SK-N-SH treated with all-trans-retinoic acid at 6 μM for 48 hours (cell line): ENCODE measurements at regions not wholly inside any gene's neighbourhood (a gene's known extent, or its start where the extent isn't known, plus 50 kb on each side); places are given as distances from the start of the nearest gene placed in this dataset.

ENCODE experiments used
- ATAC-seq: fragments of 200-7000 bp; cut with Tn5 transposase; 3 replicates; pipeline ENCODE4 v1.9.1; 2020; ENCODE audit warnings: mild to moderate bottlenecking, moderate library complexity
- ARNTL ChIP-seq: fragments of 450-650 bp; formaldehyde crosslinking; IDR thresholded peaks from 2 replicates; pipeline ENCODE4 v1.5.0; 2020; ENCODE audit warnings: low read depth, mild to moderate bottlenecking, moderate library complexity, borderline replicate concordance
- BACH2 ChIP-seq: fragments of 250-450 bp; sonication (Bioruptor Pico); IDR thresholded peaks from 2 replicates; pipeline ENCODE4 v1.9.0; 2021; ENCODE audit warnings: mild to moderate bottlenecking, borderline replicate concordance
- CREB5 ChIP-seq: fragments of 250-450 bp; sonication (Bioruptor Pico); IDR thresholded peaks from 2 replicates; pipeline ENCODE4 v1.5.1; 2020; ENCODE audit warnings: low read depth, mild to moderate bottlenecking, moderate library complexity
- CSDC2 ChIP-seq: fragments of 250-450 bp; sonication (Bioruptor Pico); IDR thresholded peaks from 2 replicates; pipeline ENCODE4 v1.5.0; 2020; ENCODE audit warnings: mild to moderate bottlenecking, moderate library complexity
- GLIS3 ChIP-seq: fragments of 250-450 bp; sonication (Bioruptor Pico); IDR thresholded peaks from 2 replicates; pipeline ENCODE4 v1.5.0; 2020; ENCODE audit warnings: mild to moderate bottlenecking, moderate library complexity
- OSR1 ChIP-seq: fragments of 250-450 bp; sonication (Bioruptor Pico); IDR thresholded peaks from 2 replicates; pipeline ENCODE4 v1.8.0; 2022; ENCODE audit warnings: moderate library complexity, mild to moderate bottlenecking, inconsistent platforms
- PATZ1 ChIP-seq: fragments of 250-450 bp; sonication (Bioruptor Pico); IDR thresholded peaks from 2 replicates; pipeline ENCODE4 v1.8.0; 2020; ENCODE audit warnings: mild to moderate bottlenecking, moderate library complexity, borderline replicate concordance
- POU6F1 ChIP-seq: fragments of 250-450 bp; sonication (Bioruptor Pico); IDR thresholded peaks from 2 replicates; pipeline ENCODE4 v1.8.0; 2021; ENCODE audit warnings: low read depth, mild to moderate bottlenecking, moderate library complexity, borderline replicate concordance
- PPARA ChIP-seq: fragments of 250-450 bp; sonication (Bioruptor Pico); IDR thresholded peaks from 2 replicates; pipeline ENCODE4 v1.5.0; 2020; ENCODE audit warnings: mild to moderate bottlenecking, borderline replicate concordance
- RARB ChIP-seq: fragments of 250-450 bp; sonication (Bioruptor Pico); IDR thresholded peaks from 2 replicates; pipeline ENCODE4 v1.8.0; 2021; ENCODE audit warnings: mild to moderate bottlenecking, moderate library complexity
- SNAI2 ChIP-seq: fragments of 250-450 bp; sonication (Bioruptor Pico); IDR thresholded peaks from 2 replicates; pipeline ENCODE4 v1.5.0; 2020; ENCODE audit warnings: mild to moderate bottlenecking, moderate library complexity
- TCF4 ChIP-seq: fragments of 250-450 bp; sonication (Bioruptor Pico); IDR thresholded peaks from 2 replicates; pipeline ENCODE4 v1.8.0; 2021; ENCODE audit warnings: mild to moderate bottlenecking, moderate library complexity, borderline replicate concordance
- TOX ChIP-seq: fragments of 250-450 bp; sonication (Bioruptor Pico); IDR thresholded peaks from 2 replicates; pipeline ENCODE4 v1.8.0; 2021; ENCODE audit warnings: mild to moderate bottlenecking, moderate library complexity, borderline replicate concordance
- ZC3H10 ChIP-seq: fragments of 250-450 bp; sonication (Bioruptor Pico); IDR thresholded peaks from 2 replicates; pipeline ENCODE4 v1.5.1; 2021; ENCODE audit warnings: mild to moderate bottlenecking, moderate library complexity
- ZFP30 ChIP-seq: fragments of 450-650 bp; formaldehyde crosslinking; IDR thresholded peaks from 2 replicates; pipeline ENCODE4 v1.5.0; 2022; ENCODE audit warnings: mild to moderate bottlenecking, moderate library complexity
- ZNF565 ChIP-seq: fragments of 450-650 bp; formaldehyde crosslinking; conservative IDR thresholded peaks from 2 replicates; pipeline ENCODE4 v1.5.0; 2020; ENCODE audit warnings: low read depth, mild to moderate bottlenecking, moderate library complexity
- ZNF70 ChIP-seq: fragments of 450-650 bp; formaldehyde crosslinking; IDR thresholded peaks from 2 replicates; pipeline ENCODE4 v1.5.0; 2020; ENCODE audit warnings: mild to moderate bottlenecking, moderate library complexity
- ZNF8 ChIP-seq: fragments of 450-650 bp; formaldehyde crosslinking; IDR thresholded peaks from 2 replicates; pipeline ENCODE4 v1.5.0; 2020; ENCODE audit warnings: mild to moderate bottlenecking, moderate library complexity
- TF ChIP-seq, protein P1 (sequence below): fragments of 250-450 bp; sonication (Bioruptor Pico); IDR thresholded peaks from 2 replicates; pipeline ENCODE4 v1.5.0; 2020; ENCODE audit warnings: mild to moderate bottlenecking, moderate library complexity

DNA sequence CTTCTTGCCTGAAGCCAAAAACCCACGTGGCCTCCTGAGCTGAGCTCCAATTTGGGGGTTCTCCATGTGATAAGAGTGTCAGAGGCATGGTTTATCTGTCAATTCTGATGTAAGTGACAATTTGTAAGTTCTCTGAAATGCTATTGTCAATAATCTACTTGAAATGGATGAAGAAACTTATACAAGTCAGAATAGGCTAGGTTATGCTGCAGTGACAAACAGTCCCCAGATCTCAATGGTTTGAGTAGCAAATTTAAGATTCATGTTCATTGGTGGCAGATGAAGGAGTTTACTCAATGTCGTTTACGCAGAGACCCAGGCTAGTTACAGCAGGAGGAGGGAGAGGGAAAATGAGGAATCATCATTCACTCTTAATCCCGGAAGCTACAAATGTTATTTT is 352.4 kb downstream of the KIF16B start:
- TF ChIP-seq GLIS3 (CRISPR knock-in tag) (no peak), CSDC2 (no peak), PATZ1 (CRISPR knock-in tag) (no peak)
- no peak for ATAC-seq

DNA sequence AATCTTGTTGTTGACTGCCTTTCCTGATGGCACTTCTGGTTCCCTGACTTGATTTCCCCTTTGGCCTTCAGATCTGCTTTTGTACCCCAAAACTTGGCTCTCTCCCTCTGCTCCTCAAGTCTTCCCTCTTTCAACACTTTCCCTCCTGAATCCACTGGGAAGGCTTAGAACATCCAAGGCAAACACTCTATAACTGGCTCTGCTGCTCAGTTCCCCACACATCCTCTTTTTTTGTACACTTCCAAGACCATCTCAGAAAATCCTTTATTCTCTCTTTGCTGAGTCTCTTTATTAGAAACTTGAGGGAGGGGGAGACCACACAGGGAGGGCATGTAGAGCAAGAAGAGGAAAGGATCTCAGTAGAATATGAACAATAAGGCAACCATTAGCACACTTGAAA is 354.1 kb downstream of the KIF16B start:
- no peak for ATAC-seq
- TF ChIP-seq PPARA (CRISPR knock-in tag) (no peak), CREB5 (CRISPR knock-in tag) (no peak), ZNF70 (no peak), OSR1 (CRISPR knock-in tag) (no peak), GLIS3 (CRISPR knock-in tag) (no peak), ARNTL (CRISPR knock-in tag) (no peak), CSDC2 (no peak), SNAI2 (CRISPR knock-in tag) (no peak), POU6F1 (CRISPR knock-in tag) (no peak)
- TF ChIP-seq, protein P1, sequence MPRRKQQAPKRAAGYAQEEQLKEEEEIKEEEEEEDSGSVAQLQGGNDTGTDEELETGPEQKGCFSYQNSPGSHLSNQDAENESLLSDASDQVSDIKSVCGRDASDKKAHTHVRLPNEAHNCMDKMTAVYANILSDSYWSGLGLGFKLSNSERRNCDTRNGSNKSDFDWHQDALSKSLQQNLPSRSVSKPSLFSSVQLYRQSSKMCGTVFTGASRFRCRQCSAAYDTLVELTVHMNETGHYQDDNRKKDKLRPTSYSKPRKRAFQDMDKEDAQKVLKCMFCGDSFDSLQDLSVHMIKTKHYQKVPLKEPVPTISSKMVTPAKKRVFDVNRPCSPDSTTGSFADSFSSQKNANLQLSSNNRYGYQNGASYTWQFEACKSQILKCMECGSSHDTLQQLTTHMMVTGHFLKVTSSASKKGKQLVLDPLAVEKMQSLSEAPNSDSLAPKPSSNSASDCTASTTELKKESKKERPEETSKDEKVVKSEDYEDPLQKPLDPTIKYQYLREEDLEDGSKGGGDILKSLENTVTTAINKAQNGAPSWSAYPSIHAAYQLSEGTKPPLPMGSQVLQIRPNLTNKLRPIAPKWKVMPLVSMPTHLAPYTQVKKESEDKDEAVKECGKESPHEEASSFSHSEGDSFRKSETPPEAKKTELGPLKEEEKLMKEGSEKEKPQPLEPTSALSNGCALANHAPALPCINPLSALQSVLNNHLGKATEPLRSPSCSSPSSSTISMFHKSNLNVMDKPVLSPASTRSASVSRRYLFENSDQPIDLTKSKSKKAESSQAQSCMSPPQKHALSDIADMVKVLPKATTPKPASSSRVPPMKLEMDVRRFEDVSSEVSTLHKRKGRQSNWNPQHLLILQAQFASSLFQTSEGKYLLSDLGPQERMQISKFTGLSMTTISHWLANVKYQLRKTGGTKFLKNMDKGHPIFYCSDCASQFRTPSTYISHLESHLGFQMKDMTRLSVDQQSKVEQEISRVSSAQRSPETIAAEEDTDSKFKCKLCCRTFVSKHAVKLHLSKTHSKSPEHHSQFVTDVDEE (CRISPR knock-in tag), result no peak
- TF ChIP-seq, all 23 proteins: peak for 0

- ATAC-seq, result no peak
- TF ChIP-seq TOX (CRISPR knock-in tag) (no peak), BACH2 (CRISPR knock-in tag) (no peak), OSR1 (CRISPR knock-in tag) (no peak), RARB (CRISPR knock-in tag) (no peak), CREB5 (CRISPR knock-in tag) (no peak), ZNF8 (CRISPR knock-in tag) (no peak), PATZ1 (CRISPR knock-in tag) (no peak), ZFP30 (CRISPR knock-in tag) (no peak), ZNF565 (CRISPR knock-in tag) (no peak), SNAI2 (CRISPR knock-in tag) (no peak), ZC3H10 (no peak), TCF4 (CRISPR knock-in tag) (no peak), POU6F1 (CRISPR knock-in tag) (no peak), PPARA (CRISPR knock-in tag) (no peak), GLIS3 (CRISPR knock-in tag) (no peak), CSDC2 (no peak)
- TF ChIP-seq, protein P1 (CRISPR knock-in tag), result no peak
Observed at GRCh38 chr20:16216914-16217230, 356.4 kb downstream of the KIF16B start.
